ENCODE measurements at regions not wholly inside any gene's neighbourhood (a gene's known extent, or its start where the extent isn't known, plus 50 kb on each side); places are given as distances from the start of the nearest gene placed in this dataset.
A peak's percentile ranks its signal among the peaks of the same experiment; 100 is the strongest.

- no peak for DNase-seq (ENCODE audit: low read depth, low spot score)
Measured at GRCh38 chr3:72144773-72145505, 360.0 kb upstream of the PROK2 start.

- DNase-seq (ENCODE audit: low read depth, low spot score): no peak
Measured at GRCh38 chr3:72143966-72144717, 359.2 kb upstream of the PROK2 start.

GRCh38 chr3:72143322-72143721 is 358.4 kb upstream of the PROK2 start:
- DNase-seq (ENCODE audit: low read depth, low spot score): peak; percentile 62

GRCh38 chr3:72142028-72142427 is 357.1 kb upstream of the PROK2 start:
- DNase-seq (ENCODE audit: low read depth, low spot score): no peak

GRCh38 chr3:72141264-72141663 is 356.3 kb upstream of the PROK2 start:
- DNase-seq (ENCODE audit: low read depth, low spot score): no peak

GRCh38 chr3:72139316-72139715 is 354.4 kb upstream of the PROK2 start:
- DNase-seq (ENCODE audit: low read depth, low spot score): no peak

GRCh38 chr3:72137865-72138861 is 353.2 kb upstream of the PROK2 start:
- DNase-seq (ENCODE audit: low read depth, low spot score): peak; percentile 64

GRCh38 chr3:72135636-72136035 is 350.7 kb upstream of the PROK2 start:
- no peak for DNase-seq (ENCODE audit: low read depth, low spot score)

- no peak for DNase-seq (ENCODE audit: low read depth, low spot score)
Measured at GRCh38 chr3:72134989-72135451, 350.1 kb upstream of the PROK2 start.

GRCh38 chr3:72133329-72134011 is 348.5 kb upstream of the PROK2 start:
- peak; percentile 28 for DNase-seq (ENCODE audit: low read depth, low spot score)

- no peak for DNase-seq (ENCODE audit: low read depth, low spot score)
Measured at GRCh38 chr3:72131899-72132298, 347.0 kb upstream of the PROK2 start.

GRCh38 chr3:72130565-72130964 is 345.6 kb upstream of the PROK2 start:
- no peak for DNase-seq (ENCODE audit: low read depth, low spot score)

GRCh38 chr3:72129501-72130094 is 344.6 kb upstream of the PROK2 start:
- DNase-seq (ENCODE audit: low read depth, low spot score): peak; percentile 36

GRCh38 chr3:72128921-72129320 is 344.0 kb upstream of the PROK2 start:
- no peak for DNase-seq (ENCODE audit: low read depth, low spot score)

- DNase-seq (ENCODE audit: low read depth, low spot score): peak; percentile 55
Measured at GRCh38 chr3:72127844-72128243, 342.9 kb upstream of the PROK2 start.

GRCh38 chr3:72127224-72127612 is 342.3 kb upstream of the PROK2 start:
- DNase-seq (ENCODE audit: low read depth, low spot score): no peak

GRCh38 chr3:72126441-72127223 is 341.7 kb upstream of the PROK2 start:
- DNase-seq (ENCODE audit: low read depth, low spot score): no peak

- peak; percentile 90 for DNase-seq (ENCODE audit: low read depth, low spot score)
Measured at GRCh38 chr3:72123908-72124441, 339.0 kb upstream of the PROK2 start.

All from astrocyte of the hippocampus (primary cell).